KG1 (cell line): ENCODE measurements at regions not wholly inside any gene's neighbourhood (a gene's known extent, or its start where the extent isn't known, plus 50 kb on each side); places are given as distances from the start of the nearest gene placed in this dataset.

Experiments used
- DNase-seq: peaks from one replicate; lab custom pipeline; 2025; lab: John Stamatoyannopoulos, UW

DNA sequence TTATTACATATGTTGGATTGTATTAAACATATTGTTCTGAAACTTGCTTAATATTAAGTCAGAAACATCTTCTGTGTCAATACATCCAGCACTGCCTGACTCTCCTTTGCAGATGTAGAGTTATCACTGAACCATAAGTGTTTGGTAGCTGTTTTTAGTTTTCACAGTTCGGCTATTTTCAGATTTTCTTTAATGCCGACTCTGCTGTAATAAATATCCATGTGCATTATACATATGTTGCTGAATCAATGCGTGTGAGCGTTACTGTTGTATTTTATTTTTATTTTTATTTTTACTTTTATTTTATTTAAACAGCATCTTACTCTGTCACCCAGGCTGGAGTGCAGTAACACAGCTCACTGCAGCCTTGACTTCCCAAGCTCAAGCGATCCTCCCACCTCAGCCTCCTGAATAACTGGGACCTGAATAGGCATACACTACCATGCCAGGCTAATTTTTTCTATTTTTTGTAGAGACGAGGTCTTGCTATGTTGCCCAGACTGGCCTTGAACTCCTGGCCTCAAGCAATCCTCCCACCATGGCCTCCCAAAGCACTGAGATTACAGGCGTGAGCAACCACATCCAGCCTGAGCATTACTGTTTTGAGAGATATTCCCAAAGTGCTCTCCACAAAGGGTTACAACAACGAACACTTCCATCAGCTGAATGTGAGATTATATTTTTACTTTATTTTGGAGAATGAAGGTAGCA, 50.7 kb upstream of the NOCT start:
- no peak for DNase-seq

DNA sequence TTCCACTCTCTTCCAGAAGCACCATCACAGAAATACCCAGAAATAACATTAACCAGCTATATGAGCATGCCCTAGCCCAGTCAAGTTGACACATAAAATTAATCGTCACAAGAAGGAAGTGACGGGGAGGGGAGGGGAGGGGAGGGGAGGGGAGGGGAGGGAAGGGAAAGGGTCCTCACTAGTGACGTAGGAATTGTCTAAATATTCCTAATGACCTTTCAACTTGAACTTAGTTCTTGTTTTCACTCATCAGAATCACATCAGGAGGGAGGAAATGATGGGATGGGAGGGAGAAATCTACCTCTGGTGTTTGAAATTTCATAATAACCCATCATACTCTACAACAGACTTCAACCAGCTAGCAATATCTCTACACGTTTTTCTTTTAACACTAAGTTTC, 52.2 kb upstream of the NOCT start:
- DNase-seq: no peak

DNA sequence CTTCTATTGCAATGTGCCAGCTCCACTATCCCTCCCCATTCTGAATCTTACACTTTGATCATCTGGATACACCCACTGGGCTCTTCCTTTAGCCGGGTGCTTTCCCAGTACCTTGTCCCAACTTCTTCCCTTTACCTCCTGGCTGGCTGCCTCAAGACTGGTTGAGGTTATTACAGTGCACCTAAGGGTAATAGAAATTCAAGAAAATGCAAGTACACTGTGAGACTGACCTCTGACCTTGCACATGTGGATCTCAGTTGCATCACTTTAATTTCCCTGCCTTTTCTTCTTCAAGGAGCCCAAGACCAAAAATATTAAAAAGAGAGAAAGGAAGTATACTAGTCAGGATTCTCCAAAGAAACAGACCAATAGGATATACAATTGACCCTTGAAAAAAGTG, 53.9 kb upstream of the NOCT start:
- no peak for DNase-seq

DNA sequence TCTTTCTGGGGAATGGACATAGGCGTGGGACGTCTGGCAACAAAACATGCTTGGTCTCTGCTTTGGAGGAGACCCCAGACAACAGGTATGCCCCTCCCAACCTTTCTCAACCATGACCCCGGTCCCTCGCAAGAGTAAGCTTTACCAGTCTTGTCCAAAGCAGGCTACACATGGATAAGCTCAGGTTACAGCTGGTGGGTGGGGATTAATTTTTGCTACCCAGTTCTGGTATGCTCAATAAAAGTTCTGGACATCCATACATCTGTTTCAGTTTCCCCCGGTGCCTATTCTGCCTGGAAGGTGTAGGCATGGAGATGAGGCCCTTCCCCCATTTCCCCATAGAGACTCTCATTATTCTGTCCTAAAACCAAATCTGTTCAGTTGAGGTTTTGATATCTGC, 54.5 kb upstream of the NOCT start:
- DNase-seq: no peak

DNA sequence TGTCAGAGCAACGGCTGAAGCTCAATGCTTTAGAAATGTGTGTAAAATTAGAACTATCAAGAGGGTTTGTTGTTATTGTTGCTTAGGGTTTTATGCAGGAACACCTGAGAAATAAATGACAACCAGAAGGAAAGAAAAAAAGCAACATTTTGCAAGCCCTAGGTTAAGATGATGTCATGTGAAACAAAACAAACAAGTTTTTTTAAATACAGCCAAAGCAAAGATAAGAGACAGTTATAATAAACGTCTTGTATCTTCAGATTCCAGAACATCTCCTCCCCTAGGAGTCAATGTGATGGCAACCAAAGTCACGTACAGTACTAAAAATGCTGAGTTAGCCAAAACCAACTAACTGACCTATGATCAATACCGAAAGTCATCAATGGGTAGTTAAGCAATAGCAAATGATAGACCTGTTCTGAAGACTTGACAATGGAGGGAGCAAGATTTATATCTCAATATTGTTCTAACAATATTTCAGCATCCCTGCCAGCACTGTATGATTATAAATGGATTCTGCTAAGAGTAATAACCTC, 55.3 kb upstream of the NOCT start:
- DNase-seq: no peak

DNA sequence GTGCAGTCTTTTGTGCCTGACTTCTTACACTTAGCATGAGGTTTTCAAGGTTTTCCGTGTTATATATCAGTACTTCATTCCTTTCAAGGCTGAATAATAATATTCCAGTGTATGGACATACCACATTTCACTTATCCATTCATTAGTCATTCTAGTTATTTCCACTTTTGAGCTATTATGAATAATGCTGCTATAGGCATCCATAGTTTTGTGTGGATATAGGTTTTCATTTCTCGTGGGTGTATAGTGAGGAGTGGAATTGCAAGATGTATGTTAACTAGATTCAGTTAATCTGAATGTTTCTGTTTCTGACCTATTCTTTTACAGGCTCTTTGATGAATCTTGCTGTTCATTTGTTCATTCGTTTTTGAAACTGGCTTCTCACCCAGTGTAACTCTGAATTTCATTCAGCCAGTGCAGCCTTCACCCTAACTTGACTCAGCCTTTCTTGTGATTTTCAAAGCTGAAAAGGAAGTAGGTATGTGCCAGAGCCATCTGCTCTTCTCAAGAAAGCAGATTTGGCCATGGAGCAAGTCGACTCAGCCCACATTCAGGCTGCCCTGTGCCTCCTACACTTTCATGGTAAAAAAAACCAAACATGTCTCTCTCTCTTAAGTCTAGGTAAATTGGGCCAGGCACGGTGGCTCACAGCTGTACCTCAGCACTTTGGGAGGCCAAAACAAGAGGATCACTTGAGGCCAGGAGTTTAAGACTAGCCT, 56.3 kb upstream of the NOCT start:
- no peak for DNase-seq

DNA sequence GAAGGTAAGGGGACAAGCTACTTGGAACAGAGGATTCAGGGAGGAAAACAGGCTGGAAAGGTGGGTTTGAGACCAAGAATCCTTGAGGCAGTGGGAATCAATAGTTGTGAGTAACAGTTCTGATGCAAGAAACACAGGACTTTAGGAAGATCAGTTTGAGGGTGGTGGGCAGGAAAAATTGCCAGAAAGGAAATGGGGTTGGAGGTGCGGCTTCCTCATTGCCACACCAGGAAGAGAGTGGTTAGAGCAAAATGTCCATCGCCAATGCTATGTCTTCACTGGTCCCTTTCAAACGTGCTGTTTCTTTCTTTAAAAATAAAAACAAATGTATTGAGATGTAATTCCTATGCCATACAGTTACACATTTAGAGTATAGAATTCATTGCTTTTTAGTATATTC, 57.1 kb upstream of the NOCT start:
- no peak for DNase-seq

DNA sequence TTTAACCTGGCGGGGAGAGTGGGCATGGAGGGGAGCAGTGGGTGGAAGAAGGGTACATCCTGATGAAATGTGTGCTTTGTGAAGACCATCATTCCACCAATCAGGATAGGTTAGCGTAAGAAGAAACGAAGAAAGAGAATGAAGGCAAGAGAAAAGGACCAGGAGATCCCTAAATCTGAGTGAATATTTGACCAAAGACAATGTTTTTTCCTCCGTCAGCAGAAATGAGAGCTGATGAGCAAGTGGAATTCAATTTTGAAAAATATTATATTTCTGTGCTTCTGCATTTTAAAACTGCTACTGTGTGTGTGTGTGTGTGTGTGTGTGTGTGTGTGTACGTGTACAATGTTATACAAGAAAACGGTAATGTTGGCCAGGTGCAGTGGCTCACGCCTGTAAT, 58.3 kb upstream of the NOCT start:
- no peak for DNase-seq

DNA sequence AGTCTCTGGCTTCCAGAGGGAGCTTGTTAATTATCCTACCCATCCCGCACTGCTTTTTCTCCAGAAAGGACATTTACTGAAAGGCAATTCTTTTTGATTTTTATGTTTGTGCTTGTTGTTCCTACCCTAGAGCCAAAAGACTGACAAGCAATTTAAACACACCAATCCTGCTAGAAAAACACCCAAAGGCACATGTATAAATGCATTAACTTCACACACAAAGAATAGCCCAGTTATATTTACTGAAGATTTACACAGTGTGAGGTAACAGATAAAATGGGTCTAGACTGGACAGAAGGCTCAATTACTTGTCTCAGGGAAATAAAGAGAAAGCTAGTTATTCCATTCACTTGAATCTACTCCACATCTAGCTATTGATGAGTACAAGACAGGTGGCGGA, 61.2 kb upstream of the NOCT start:
- DNase-seq: no peak

DNA sequence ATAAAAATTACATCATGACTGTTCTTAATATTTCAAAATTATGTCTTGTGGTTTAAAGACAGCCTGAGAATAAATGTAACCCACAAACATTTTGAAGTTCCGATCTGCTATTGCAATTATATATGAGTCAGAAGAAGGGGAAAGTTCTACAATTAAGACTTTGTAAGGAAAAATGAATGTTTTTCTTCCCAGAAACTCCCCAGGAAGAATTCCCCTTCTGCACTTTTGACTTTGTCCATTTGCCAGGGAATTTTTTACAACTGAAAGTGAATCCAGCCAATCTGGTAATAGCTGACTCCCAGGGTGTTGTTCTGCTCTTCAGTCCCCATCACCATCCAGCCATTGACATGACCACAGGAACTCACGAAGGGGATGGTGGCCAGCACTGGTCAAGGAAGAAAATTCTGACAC, 61.6 kb upstream of the NOCT start:
- DNase-seq: no peak

DNA sequence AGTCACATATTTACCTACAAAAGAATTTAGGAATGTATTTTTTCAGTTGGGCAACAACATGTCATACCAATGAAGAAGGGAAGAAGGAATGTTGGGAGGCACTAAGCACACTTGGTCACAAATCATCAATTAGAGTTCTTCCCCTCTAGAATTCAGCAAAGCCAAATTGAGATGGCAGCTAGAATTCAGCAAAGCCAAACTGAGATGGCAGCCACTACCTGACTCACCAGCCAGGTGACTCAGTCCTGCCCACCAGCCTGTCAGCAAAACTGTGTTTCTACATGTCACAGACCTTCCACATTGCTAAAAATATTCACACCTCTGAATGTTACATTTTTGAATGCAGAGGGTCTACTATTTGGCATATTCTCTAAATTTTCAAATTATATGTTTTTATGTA, 63.2 kb upstream of the NOCT start:
- DNase-seq: no peak

DNA sequence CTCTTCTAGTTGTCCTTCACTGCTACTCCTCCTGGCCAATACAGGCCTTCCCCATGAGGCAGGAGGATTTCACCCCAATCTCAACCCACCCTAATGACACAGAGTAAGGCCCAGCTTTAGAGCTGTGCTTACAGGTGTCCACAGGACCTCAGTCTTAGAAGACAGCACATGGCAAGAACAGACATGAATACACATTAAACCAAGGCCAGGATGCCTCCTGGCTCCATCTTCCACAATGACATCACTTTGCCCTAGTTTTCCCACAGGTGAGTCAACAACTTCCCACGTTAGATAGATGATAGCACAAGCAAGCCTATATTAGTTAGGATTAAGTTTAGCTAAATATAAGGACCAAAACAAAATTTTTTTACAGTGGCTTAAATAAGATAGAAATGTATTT, 63.8 kb upstream of the NOCT start:
- DNase-seq: no peak

DNA sequence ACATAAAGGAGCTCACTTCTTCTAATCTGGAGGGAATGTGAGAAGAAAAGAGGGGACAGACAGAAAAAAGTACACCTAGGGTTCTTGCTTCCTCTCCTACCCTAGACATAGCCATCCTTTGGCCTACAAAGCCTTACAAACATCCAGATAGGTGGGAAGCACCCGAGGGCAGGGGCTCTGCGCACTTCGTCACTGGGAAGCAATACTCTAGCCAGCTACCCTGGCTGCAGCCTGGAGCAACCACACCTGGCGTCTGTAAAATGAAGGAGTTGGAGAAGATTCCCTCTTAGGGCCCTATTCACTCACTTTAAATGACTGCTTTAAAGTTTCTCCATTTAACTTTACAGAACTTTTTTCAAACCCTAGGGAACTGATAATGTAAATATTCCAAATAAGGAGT, 65.7 kb upstream of the NOCT start:
- DNase-seq: no peak

DNA sequence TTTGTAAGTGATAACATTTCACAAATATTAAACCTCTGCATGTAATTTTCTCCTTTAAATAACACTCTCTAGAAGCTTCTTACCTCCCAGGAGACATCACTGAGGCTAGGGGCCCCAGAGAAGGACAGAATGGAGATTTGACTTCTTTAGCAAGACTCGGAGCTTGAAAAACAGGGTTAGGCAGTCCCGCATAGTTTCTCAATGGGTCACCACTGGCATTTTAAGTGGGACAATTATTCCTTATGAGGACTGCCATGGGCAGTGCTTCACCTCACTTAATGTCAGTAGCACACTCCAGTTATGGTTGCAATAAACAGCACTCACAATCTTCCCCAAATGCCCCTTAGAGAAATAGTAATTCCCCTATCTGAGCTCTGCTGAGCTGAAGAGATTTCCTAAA, 66.7 kb upstream of the NOCT start:
- no peak for DNase-seq

DNA sequence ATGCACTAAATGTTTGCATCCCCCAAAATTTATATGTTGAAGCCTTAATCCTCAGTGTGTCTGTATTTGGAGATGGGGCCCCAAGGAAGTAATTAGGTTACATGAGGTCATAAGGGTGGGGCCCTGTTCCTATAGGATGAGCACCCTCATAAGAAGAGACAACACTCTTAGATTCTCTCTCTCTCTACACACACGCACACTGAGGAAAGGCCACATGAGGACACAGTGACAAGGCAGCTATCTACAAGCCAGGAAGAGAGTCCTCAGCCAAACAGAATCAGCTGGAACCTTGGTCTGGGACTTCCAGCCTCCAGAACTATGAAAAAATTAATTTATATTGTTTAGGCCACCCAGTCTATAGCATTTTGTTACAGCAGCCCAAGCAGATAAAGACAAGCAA, 69.3 kb upstream of the NOCT start:
- DNase-seq: no peak

DNA sequence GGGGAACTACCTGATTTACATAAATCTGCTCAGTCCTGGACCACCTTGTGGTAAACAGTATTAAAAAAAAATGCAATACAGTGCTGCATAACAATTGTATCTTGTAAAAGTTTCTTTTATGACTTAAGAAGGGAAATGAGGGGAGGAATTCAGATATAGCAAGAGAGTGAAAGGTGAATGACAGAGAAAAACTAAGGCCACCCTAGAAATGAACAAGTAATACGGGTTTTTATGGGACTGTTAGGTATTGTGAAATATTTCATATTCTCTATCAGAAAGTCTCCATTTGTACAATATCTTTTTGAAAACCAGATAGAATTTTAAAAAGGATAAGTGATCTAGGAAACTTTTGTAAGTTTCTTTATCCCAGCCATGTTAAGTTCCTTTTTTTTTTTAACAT, 69.7 kb upstream of the NOCT start:
- DNase-seq: no peak

DNA sequence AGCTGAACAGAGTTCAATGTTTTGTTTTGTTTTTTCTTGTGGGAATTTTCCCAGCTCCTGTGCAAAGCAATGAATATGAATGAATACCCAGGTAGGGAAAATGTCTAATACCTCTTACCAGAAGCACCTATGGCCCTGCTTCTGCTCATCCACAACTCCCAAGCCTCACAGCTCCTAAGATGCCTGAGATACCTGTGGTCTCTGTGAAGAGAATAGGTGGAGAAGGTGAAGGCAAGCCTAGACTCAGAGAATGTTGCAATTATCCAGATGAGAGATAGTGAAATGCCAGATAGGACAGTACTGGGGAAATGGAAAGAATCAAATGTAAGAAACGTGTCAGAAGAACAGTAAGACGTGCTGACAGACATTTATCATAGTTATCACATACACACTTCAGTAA, 70.2 kb upstream of the NOCT start:
- no peak for DNase-seq

DNA sequence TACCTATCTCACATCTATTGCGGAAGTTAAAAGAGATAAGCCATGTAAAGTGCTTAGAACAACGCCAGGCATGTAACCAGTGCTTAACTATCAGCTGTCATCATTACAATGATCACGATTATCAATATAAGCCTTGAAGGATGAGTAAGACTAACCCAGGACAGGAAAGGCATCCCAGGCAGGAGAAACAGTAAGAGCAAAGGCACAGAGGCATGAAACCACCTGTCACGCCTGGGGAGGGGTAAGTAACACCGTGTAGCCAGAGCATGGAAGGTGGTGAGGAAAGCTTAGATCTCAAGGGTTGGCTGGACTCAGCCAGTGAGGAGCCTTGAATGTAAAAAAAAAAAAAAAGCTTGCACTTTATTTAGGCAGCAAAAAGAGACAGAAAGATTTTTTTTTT, 71.7 kb upstream of the NOCT start:
- no peak for DNase-seq

DNA sequence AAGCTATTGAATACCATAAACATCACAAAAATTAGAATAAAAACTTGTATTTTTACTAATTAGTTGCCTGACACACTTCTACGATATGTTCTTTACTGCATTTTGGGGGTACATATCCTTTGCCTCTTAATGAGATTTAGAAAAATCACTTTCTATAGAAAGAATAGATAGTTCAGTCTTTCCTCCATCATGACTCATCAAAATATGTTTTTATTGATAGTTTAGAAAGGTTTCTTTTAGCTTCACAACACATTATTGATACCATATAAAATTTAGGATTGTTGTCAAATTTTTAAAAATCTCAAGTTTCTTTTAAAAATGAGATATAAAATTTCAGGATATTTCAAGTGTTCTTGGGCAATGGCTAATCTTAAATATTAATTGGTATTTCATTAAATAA, 74.5 kb upstream of the NOCT start:
- DNase-seq: no peak

DNA sequence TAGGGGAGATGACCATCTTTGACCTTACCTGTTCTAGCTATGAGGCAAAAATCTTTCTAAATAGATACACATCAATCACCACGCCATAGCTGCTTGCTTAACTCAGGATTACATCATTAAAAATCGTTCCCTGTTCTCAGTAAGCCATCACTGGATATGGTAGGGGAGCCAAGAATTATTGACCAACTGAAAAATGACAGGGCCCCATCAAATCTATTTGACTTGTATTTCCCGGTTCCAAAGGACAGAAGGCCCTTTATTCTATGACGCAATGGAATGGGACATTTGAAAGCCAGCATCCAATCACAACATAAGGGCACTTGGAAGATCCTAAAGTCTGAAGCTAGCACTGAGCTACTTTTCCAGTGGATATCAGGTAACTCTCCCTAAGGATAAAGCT, 75.6 kb upstream of the NOCT start:
- no peak for DNase-seq

DNA sequence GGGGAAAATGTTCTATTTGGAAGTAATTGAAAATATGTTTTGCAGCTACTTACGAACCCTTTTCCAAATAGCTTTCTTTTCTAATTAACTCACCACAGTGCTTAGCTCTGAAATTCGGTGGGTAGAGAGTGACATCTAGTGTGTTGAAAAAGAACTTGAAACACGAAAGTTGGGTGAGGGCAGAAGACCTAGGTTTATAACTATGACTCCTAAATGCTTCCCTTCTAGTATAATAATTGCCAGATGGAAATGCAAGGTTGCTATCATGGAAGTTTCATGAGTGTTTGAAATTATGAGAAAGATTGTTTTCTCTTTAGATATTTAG, 77.3 kb upstream of the NOCT start:
- DNase-seq: no peak

DNA sequence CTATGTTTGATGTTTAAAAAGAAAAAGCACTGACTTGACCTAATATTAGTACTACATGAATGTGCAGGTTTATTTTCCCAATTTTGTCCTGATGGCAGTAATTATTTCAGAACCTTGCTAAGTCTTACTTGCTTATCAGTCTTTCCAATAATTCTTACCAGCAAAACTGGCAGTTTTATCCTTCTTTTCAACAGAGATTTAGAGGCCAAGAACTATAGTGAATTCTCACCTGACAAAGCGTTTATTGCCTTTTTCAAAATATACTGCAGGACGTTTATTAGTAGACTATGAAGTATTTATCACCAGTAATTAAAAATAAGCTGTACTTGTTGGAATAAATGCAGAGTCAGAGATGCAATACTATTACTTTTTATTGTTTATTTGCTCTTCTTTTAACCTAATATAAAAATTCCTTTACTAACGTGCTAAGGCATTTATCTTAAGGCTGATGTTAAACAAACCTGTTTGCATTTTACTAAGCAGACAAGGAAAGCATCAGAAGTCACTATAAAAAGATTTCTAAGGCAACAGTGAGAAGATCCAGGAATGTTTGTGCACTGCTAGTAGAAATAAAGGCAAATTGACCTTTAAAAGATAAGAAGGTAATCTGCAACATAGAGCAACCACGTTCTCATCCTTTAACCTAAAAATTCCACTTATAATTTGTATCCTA, 80.3 kb upstream of the NOCT start:
- no peak for DNase-seq

DNA sequence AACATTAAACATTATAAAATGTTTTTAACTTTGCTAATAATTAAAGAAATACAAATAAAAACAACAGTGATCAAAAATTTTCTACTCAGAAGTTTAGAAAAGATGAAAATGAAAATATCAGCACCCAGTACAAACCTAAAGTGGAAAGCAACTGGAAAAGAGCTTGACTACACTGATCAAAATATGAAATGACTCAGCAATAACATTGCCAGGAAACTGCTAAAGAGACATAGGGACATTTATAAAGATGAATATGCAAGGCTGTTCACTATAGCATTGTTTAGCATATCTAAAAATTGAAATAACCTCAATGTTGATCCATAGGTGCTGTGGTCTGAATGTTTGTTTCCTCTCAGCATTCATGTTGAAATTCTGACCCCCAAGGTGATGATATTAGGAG, 88.5 kb upstream of the NOCT start:
- no peak for DNase-seq

DNA sequence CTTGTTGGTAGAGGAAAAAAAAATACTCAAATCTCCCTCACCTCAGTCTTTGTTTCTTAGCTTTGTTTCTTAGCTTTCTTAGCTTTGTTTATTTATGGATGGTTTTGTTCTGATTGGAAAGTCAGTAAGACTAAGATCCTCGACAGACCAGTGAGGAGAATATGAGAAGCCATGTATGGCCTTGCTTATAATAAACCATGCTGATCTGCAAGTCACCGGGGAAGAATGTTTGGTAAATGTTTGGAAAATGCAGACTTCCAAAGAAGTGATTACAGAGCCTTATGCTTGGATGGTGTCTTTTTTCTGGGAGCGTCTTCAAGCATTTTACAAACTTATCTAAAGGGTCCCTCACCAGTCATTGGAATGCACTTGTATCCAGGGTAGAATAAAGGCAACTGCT, 90.1 kb upstream of the NOCT start:
- no peak for DNase-seq
